GM19035 (cell line): ENCODE measurements at regions not wholly inside any gene's neighbourhood (a gene's known extent, or its start where the extent isn't known, plus 50 kb on each side); places are given as distances from the start of the nearest gene placed in this dataset.

Experiments used
- ATAC-seq: cut with Tn5 transposase; IDR thresholded peaks from one replicate; pipeline ENCODE4 v1.9.1; 2021; ENCODE audit not compliant: unreplicated experiment

GRCh38 chr12:100675432-100675831 lies 101.9 kb downstream of the GAS2L3 start:
- no peak for ATAC-seq

DNA sequence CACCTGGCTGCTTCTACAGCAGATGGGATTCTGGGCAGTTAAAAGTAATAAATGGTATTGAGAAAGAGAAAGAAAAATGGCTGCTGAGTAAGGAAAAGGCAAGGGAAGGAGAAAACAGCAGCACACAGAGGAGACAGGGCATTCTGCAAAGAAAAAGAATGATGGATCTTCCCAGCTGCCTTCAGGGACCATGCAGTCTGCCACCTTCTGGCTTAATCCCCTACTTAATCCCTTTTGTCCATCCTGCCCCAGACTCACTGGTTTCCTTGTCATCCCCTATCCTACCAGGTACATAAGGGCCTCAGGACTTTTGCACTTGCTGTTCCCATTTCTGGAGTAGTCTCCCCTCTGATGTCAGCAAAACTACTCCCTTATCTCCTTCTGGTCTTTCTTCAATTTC lies 107.6 kb downstream of the GAS2L3 start:
- ATAC-seq, result no peak

DNA sequence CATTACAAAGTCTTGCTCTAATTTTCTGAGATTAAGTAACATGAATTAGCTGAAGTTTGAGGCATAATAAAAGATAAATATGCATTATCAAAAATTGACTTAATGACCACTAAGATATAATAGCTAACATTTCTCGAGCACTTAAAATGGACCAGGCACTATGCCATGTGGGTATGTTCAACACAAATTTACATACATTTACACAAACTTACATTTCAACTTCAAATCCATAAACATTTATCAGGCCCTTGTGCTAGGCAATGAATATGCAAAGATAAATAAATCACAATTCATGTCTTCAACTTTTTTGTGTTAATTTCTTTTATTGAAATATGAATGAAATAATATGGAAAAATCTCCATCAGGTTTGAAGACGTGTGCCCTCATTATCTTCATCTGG lies 108.7 kb downstream of the GAS2L3 start:
- no peak for ATAC-seq

- no peak for ATAC-seq
These were observed 106.9 kb upstream of the ANO4 start for GRCh38 chr12:100687686-100688085.

- ATAC-seq, result no peak
These were observed 106.1 kb upstream of the ANO4 start for GRCh38 chr12:100688451-100688864.

DNA sequence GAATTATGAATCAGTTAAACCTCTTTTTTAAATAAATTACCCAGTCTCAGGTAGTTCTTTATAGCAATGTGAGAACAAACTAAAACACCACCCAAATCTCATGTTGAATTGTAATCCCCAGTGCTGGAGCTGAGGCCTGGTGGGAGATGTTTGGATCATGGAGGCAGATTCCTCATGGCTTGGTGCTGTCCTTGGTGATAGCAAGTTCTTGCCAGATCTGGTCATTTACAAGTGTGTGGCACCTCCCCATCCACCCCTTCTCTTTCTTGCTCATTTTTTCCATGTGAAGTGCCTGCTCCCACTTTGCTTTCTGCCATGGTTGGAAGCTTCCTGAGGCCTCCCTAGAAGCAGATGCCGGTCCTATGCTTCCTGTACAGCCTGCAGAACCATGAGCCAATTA lies 102.1 kb upstream of the ANO4 start:
- ATAC-seq, result no peak

DNA sequence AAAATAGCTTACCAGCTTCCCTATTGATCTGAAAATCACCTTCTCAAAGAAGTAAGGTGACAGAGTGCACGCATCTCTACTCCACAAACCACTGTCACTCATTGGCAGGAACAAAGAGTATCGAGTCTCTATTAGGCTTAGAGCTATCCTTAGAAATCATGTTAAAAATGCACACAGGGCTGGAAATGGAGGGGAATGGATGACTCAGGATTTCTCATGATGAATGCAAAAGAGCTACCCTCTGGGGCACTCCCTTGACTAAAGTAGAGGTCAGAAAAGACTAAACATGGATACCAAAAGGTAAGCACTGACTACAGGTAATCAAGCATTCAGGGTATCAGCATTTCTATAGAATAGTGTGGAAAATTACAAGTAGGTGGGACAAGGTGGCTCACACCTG lies 96.1 kb upstream of the ANO4 start:
- no peak for ATAC-seq

DNA sequence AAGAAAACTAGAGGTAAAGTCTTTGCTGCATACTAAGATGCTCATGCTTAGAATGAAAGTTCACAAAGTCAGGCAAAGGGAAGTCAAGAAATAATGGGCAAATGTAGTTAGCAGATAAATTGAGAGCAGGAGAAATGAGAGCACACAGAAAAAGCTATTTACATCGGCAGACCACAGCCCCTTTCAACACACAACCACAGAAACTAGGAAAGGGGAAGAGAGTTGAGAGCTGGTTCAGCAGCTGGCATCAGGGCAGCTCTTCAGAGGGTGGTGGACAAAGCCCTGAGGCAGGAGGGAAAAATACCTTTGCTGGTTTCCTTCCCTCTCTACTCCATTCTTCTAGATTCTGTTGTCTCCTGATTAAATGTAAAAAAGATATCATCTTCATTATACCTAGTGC lies 95.4 kb upstream of the ANO4 start:
- ATAC-seq, result no peak

GRCh38 chr12:100703337-100703736 lies 91.2 kb upstream of the ANO4 start:
- ATAC-seq, result no peak

GRCh38 chr12:100703868-100704267 lies 90.7 kb upstream of the ANO4 start:
- ATAC-seq, result no peak

DNA sequence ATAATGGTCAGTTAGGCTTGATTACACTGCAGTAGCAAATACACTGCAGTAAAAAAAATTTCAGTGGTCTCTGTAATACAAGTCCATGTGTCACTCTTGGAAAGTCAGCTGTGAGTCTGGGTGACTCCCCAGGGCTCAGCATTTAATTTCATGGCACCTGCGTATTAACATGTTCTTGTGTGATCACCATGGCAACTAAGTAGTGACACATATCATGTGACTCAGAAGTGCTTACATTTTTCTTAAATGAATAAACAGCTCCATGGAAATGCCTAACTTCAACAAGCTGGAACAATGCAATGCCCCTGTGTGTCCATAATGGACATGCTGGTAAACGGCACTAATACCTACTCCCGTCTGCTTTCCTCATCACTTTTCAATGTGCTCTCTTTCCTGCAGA lies 88.5 kb upstream of the ANO4 start:
- no peak for ATAC-seq

- ATAC-seq, result no peak
These were observed 86.0 kb upstream of the ANO4 start for GRCh38 chr12:100708591-100708990.

DNA sequence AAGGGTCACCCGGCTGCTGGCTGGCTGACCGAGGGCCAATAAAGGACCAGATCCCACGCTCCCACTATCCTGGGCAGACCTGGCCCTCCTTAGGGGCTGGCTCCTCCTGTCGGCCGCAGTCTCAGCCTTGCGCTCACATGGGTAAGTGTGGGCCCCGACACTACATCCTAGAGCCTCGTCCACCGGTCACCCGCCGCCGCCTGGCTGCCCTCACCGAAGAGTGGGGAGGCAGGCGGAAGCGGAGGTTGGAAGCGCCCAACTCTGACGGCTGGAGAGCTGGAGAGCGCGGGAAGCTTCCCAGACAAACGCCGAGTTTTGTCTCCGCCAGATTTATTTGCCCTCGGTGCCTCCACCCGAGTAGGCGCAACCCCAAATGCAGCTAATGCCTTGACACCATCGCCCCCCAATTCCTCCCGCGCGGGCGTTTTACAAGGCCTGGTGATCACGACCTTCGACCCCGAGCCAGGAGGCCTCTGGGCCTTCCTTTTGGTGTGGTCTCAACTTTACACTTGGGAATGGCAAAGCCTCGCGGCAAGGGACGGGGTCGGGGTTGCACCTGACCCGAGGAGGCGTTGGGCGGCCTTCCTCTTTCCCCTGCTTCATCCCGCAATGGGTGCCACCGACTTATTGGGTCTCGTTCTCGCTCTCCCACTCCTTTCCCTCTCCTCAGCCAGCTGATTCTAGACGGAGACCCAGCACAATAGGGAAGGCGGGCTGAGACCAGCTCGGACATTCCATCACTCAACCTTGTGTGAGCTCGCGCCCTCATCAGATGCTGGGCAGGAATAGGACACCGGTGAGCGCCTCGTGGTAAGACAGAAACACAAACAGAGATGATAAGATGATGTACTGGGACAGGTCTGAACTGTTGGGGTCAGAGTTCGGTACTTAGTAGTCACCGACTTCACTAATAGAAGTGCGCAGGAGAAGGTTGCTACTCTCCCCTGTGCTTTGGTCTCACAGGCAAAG lies 78.3 kb upstream of the ANO4 start:
- ATAC-seq, result no peak

GRCh38 chr12:100716945-100717732 lies 77.4 kb upstream of the ANO4 start:
- ATAC-seq, result no peak

DNA sequence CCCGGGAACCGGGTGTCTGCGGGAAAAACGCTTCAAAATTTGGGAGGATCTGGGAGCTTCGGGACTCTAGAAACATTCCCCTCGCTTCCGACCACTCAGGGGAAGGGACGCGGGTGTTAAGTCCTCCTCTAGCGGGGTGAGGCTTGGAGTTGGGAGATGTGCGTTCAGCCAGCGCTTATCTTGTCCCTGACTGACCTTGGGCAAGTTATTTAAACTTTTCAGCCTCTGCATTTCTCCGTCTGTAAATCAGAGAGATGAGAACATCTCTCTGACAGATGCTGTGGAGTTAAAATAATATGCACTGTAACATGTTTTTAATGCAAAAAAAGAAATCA lies 76.9 kb upstream of the ANO4 start:
- ATAC-seq, result no peak

- no peak for ATAC-seq
These were observed 76.4 kb upstream of the ANO4 start for GRCh38 chr12:100718187-100718586.

- no peak for ATAC-seq
These were observed 74.4 kb upstream of the ANO4 start for GRCh38 chr12:100720016-100720654.

GRCh38 chr12:100721169-100721568 lies 73.4 kb upstream of the ANO4 start:
- no peak for ATAC-seq

DNA sequence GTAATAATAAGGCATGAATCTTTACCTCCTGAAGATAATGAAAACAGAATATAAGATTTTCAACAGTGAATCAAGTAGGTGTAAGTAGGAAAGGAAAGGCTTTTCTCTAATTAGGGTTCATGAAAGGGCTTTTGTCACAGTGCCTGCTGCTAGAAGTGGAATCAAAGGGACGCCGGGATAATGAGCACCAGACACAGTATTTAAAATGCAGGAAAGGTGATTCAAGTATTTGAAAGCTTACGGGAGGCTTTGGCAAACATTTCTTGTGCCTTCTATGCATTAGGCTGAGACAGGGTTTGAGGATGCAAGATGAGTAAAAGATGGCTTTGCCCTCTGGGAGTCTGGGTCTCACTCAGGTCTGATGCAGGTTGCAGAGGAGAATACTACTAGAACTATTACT lies 70.5 kb upstream of the ANO4 start:
- no peak for ATAC-seq

GRCh38 chr12:100733817-100734593 lies 60.6 kb upstream of the ANO4 start:
- peak; percentile 52 for ATAC-seq

- ATAC-seq, result no peak
These were observed 57.4 kb upstream of the ANO4 start for GRCh38 chr12:100737168-100737567.
